ENCODE measurements at regions not wholly inside any gene's neighbourhood (a gene's known extent, or its start where the extent isn't known, plus 50 kb on each side); places are given as distances from the start of the nearest gene placed in this dataset.
"Not testable (repeated sequence)": the region's sequence is repeated elsewhere in the genome, so short reads cannot be mapped to it uniquely, and the experiment has no call there.

- no peak for DNase-seq (ENCODE audit: low read depth)
Observed at GRCh38 chr6:101013612-101014195, 132.6 kb upstream of the ASCC3 start.

GRCh38 chr6:101015541-101015940, 134.4 kb upstream of the ASCC3 start:
- no peak for DNase-seq (ENCODE audit: low read depth)

DNA sequence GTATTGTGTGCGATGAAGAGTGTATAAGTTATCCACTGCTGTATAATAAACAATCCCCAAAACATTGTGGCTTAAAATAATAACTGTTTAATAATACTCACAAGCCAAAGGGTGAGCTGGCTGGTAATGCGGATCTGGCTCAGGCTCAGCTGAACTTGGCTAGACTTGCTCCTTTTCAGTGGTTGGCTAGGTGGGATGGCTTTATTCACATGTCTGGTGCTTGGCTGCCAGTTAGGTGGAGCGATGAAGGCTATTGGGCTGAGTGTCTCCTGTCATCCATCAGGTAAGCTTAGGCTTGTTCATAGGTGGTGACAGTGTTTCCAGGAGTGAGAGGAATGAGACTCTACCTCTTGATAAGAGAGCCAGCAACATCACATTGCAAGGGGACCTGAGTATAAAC, 135.0 kb upstream of the ASCC3 start:
- no peak for DNase-seq (ENCODE audit: low read depth)

DNA sequence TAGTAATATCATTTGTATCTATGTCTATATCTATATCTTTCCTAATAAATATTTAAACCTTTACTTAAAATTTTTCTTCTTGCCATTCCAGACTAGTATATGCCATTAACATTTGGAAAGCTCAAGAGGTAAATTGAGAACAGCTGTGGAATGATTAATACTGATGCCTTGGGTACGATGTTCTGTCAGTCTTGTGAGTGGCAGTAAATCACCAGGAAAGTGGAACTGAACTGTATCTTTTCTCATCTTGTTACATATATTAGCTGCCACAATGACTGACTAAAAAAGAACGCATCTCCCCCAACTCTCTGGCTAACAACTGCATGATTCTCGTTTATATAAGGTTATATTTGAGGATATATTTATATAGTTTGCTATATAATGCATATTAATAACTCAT, 137.0 kb upstream of the ASCC3 start:
- DNase-seq (ENCODE audit: low read depth), result no peak

GRCh38 chr6:101021504-101021903, 140.4 kb upstream of the ASCC3 start:
- no peak for DNase-seq (ENCODE audit: low read depth)

DNA sequence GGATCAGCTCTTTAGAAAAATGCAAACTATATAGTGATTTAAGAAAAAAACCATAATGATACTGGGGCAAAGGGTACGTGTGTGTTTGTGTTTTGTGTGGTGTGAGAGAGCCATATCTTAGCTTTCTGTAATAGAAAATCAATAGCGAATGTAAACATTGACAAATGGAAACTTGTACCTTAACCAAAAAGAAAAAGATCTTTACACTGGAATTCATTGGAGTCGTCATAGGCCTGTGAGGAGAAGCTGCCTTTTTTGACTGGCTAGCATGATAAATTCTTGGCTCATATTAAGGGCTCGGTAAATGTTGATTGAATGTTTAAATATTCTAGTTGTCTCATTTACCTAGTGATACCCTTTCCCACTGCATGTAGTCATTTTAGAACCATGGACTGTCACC, 161.8 kb upstream of the ASCC3 start:
- no peak for DNase-seq (ENCODE audit: low read depth)

DNA sequence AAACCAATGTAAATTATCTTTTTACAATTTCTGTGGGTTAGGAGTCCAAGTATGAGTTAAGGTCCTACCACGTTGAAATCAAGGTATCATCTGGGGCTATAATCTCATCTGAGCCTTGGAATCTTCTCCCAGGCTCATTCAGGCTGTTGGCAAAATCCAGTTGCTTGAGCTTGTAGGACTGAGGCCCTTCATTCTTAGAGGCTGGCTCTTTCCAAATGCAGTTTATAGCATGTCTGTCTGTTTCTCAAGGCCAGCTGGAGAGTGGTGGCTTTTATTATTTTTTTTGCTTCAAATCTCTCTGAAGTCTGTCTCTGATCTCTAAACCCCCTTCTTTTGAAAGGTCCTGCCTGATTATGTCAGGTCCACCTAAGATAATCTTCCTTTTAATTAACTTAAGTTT, 177.2 kb upstream of the ASCC3 start:
- DNase-seq (ENCODE audit: low read depth), result no peak

DNA sequence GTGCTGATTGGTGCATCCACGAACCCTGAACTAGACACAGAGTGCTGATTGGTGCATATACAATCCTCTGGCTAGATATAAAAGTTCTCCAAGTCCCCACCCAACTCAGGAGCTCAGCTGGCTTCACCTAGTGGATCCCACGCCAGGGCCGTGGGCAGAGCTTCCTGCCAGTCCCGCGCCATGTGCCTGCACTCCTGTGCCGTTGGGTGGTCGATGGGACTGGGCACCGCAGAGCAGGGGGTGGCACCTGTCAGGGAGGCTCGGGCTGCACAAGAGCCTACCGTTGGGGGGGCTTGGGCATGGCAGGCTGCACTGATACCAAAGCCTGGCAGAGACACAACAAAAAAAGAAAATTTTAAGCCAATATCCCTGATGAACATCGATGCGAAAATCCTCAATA, 185.4 kb upstream of the ASCC3 start:
- DNase-seq (ENCODE audit: low read depth), result no peak

DNA sequence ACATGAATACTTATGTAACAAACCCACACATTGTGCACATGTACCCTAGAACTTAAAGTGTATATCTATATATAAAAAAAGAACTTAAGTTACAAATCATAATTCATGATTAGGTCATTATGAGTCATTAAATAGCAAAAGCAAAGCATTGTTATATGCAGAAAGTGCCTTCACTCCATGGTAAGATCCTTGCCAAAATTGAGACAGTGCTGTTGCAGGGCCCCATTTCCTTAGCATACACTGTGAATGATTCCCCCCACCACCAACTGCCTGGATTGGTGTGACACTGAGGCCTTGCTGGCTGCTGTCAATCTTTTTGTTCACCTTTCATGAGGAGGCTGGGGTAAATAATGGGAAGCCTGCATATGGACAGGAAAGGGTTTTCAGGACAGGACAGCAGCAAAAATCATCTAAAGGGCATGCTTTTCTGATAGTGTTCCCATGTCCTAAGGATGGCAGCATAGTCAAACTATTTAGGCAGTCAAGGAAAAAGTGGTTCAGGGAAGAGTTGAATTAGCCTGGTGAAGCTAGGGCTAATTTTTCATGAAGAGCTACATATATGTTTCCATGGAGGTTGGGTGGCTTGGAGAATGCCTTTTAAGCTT, 188.2 kb upstream of the ASCC3 start:
- no peak for DNase-seq (ENCODE audit: low read depth)

- DNase-seq (ENCODE audit: low read depth), result no peak
Observed at GRCh38 chr6:101070044-101070608, 189.0 kb upstream of the ASCC3 start.

DNA sequence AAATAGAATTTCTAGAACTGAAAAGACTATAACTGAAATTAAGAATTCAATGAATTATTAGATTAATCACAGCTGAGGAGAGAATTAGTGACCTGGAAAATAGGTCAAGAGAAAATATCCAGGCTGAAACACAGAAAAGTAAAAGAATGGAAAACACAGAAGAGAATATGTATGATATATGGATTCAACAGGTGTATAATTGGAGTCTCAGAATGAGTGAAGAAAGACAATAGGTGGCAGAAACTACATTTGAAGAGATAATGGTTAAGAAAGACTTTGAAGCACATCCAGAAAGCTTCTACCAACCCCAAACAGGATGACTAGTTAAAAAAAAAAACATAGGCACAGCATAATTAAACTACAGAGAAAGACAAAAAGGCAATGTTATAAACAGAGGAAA, 196.2 kb upstream of the ASCC3 start:
- DNase-seq (ENCODE audit: low read depth), result no peak

DNA sequence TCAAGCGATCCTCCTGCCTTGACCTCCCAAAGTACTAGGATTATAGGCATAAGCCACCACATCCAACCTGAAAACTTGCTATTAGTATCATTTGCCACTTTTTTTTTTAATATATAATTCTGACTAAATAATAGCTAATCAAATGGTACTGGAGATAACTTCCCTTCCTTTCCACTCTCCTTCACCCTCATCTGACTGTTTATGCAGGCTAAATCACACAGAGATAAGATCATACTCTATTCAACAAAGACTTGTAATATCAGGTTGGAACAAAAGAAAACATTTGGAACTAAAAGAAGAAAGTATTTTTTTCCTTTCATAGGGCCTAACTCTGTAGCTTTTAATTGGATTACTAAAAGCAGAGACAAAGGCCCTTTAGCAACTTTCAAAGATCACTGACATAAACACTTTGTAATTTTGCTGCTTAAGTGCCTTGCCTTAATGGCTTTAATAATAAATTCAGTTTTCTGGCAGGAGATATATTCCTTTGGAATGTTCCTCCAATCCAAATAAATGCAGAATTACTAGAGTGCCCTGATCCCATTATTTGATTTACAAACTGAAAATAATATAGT, 198.7 kb upstream of the ASCC3 start:
- DNase-seq (ENCODE audit: low read depth), result no peak

GRCh38 chr6:101080597-101080996, 199.5 kb upstream of the ASCC3 start:
- DNase-seq (ENCODE audit: low read depth), result no peak

- no peak for DNase-seq (ENCODE audit: low read depth)
Observed at GRCh38 chr6:101083533-101084175, 202.5 kb upstream of the ASCC3 start.

DNA sequence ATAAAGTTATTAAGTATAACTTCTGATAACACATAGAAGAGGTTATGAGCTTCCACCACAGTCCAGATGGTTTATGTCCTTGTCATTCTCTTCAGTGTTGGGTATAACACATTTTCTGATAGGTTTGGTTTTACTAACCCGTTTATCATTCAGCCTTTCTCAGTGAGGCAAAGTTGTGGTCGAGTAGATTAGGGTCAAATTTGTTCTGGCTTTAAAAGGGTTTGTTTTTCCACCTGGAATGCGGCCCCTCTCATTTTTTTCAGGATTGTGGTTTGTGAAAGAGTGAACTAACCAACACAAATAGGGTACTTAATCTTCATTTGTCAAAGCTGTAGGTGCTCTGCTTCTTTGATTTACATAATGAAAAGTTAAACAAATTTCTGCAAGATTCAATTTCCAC, 204.2 kb upstream of the ASCC3 start:
- no peak for DNase-seq (ENCODE audit: low read depth)

- DNase-seq (ENCODE audit: low read depth), result no peak
Observed at GRCh38 chr6:101086473-101086872, 205.3 kb upstream of the ASCC3 start.

- no peak for DNase-seq (ENCODE audit: low read depth)
Observed at GRCh38 chr6:101088594-101088993, 207.5 kb upstream of the ASCC3 start.

GRCh38 chr6:101089640-101090039, 208.5 kb upstream of the ASCC3 start:
- DNase-seq (ENCODE audit: low read depth), result no peak

- DNase-seq (ENCODE audit: low read depth), result no peak
Observed at GRCh38 chr6:101090281-101090680, 209.2 kb upstream of the ASCC3 start.

- not testable (repeated sequence) for DNase-seq (ENCODE audit: low read depth)
Observed at GRCh38 chr6:101098605-101099004, 217.5 kb upstream of the ASCC3 start.

DNA sequence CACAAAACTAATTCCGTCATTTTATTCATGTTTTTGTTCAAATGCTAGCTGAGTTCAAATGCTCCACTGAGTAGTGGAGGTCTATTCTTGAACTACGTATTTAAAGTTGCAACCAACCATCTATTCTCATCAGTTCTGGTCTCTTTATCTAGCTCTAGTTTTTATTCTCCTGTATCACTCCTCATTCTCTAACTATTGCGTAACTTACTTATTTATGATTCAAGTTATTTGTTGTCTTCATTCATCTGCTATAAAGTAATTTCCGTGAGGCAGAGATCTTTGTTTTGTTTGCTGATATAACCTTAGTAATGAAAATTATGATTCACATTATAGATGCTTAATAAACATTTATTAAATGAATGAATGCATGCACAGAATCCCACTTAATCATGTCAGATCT, 221.6 kb upstream of the ASCC3 start:
- DNase-seq (ENCODE audit: low read depth), result no peak

DNA sequence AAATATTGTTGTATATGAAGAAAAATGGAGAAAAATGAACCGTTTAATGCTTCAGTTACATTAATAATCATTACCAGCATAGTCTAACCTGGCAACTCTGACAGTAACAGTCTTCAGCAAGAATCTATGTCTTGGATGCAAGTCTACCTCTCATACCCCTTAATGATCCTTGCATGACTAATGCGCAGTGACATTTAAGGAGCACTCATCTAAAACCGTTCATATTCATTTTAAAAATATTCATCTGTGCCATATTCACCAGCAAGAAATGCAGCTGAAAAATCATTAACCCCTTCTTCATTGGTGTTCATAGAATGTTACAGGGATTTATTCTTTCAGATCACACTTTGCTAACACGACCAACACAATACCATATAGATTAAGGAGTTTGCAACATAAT, 227.2 kb upstream of the ASCC3 start:
- no peak for DNase-seq (ENCODE audit: low read depth)

DNA sequence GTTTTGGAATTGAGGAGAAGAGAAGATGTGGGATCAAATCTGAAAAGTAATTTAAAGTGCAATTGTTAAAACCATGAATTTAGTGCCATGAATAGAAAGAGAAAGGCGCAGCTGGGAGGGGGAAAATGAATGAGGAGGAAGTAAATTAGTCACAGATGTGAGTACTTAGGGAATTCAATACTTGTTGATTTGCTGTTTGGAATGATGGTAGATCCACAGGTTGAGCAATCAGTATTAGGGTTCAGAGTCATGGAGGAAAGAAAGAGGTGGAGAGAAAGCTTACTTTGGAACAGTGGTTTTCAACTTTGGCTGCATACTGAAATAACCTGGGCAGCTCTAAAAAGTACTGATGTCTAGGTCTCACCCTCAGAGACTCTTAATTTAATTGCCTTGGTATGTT, 229.7 kb upstream of the ASCC3 start:
- no peak for DNase-seq (ENCODE audit: low read depth)

Data from fibroblast of gingiva (primary cell).